ENCODE measurements at regions not wholly inside any gene's neighbourhood (a gene's known extent, or its start where the extent isn't known, plus 50 kb on each side); places are given as distances from the start of the nearest gene placed in this dataset.

- no peaks in the 10 kb centered on the region for H3K36me3 ChIP-seq (ENCODE audit: insufficient read depth in 1 of 2, low read depth in 1 of 2)
- DNase-seq (no peak), ATAC-seq (no peak)
- no peaks in the 10 kb centered on the region for H3K27me3 ChIP-seq (ENCODE audit: insufficient read depth in 3 of 3, low read length in 2 of 3)
- H3K4me1 ChIP-seq: no peaks in the 10 kb centered on the region
- TF ChIP-seq CTCF (IDR thresholded peaks at IDR 0.05): no peak
- H3K27ac ChIP-seq: no peak overlapping the region
- no peaks in the 10 kb centered on the region for H3K9me3 ChIP-seq
- intact Hi-C loops (cut with DNase I): no loop called here
- H3K4me3 ChIP-seq: no peak overlapping the region
- 35 to 74% (median 58%) methylated on average over 2 of the region's 2 CpGs for WGBS, 3 donors
These were observed 560.4 kb downstream of the IPMK start for GRCh38 chr10:57707300-57707658.

GRCh38 chr10:57706576-57707299 is 561.0 kb downstream of the IPMK start:
- Histone ChIP-seq H3K9me3 (no peaks in the 10 kb centered on the region), H3K27ac (no peak overlapping the region), H3K36me3 (ENCODE audit: insufficient read depth in 1 of 2, low read depth in 1 of 2) (no peaks in the 10 kb centered on the region), H3K27me3 (ENCODE audit: insufficient read depth in 3 of 3, low read length in 2 of 3) (no peaks in the 10 kb centered on the region), H3K4me1 (no peaks in the 10 kb centered on the region), H3K4me3 (no peak overlapping the region)
- no peak for TF ChIP-seq CTCF (IDR thresholded peaks at IDR 0.05)
- DNase-seq (peak in 1 of 2 donors; percentile 6), ATAC-seq (no peak)
- 70 to 74% (median 73%) methylated on average over 5 of the region's 5 CpGs for WGBS, 3 donors
- intact Hi-C loops (cut with DNase I): no loop called here

- DNase-seq (no peak), ATAC-seq (no peak)
- intact Hi-C loops (cut with DNase I): no loop called here
- Histone ChIP-seq H3K27me3 (ENCODE audit: insufficient read depth in 3 of 3, low read length in 2 of 3) (no peaks in the 10 kb centered on the region), H3K4me3 (no peak overlapping the region), H3K4me1 (no peaks in the 10 kb centered on the region), H3K27ac (no peak overlapping the region), H3K36me3 (ENCODE audit: insufficient read depth in 1 of 2, low read depth in 1 of 2) (no peaks in the 10 kb centered on the region), H3K9me3 (no peaks in the 10 kb centered on the region)
- WGBS, 3 donors: 41 to 57% (median 42%) methylated on average over 1 of the region's 1 CpG
- TF ChIP-seq CTCF (IDR thresholded peaks at IDR 0.05): no peak
These were observed 561.7 kb downstream of the IPMK start for GRCh38 chr10:57706016-57706415.

GRCh38 chr10:57699944-57700343 is 567.8 kb downstream of the IPMK start:
- no peaks in the 10 kb centered on the region for H3K9me3 ChIP-seq
- H3K4me3 ChIP-seq: no peak overlapping the region
- DNase-seq (no peak), ATAC-seq (no peak)
- no peaks in the 10 kb centered on the region for H3K36me3 ChIP-seq (ENCODE audit: insufficient read depth in 1 of 2, low read depth in 1 of 2)
- no peaks in the 10 kb centered on the region for H3K27me3 ChIP-seq (ENCODE audit: insufficient read depth in 3 of 3, low read length in 2 of 3)
- no peaks in the 10 kb centered on the region for H3K4me1 ChIP-seq
- 25 to 29% (median 27%) methylated on average over 1 of the region's 1 CpG for WGBS, 3 donors
- no peak overlapping the region for H3K27ac ChIP-seq
- intact Hi-C loops (cut with DNase I): no loop called here
- TF ChIP-seq CTCF (IDR thresholded peaks at IDR 0.05): no peak

- 75 to 84% (median 79%) methylated on average over 1 of the region's 1 CpG for WGBS, 3 donors
- H3K4me3 ChIP-seq: no peak overlapping the region
- H3K27me3 ChIP-seq (ENCODE audit: insufficient read depth in 3 of 3, low read length in 2 of 3): no peaks in the 10 kb centered on the region
- no peaks in the 10 kb centered on the region for H3K4me1 ChIP-seq
- H3K27ac ChIP-seq: no peak overlapping the region
- H3K36me3 ChIP-seq (ENCODE audit: insufficient read depth in 1 of 2, low read depth in 1 of 2): no peaks in the 10 kb centered on the region
- no peaks in the 10 kb centered on the region for H3K9me3 ChIP-seq
- ATAC-seq: no peak
- no peak for TF ChIP-seq CTCF (IDR thresholded peaks at IDR 0.05)
- no peak for DNase-seq
- intact Hi-C loops (cut with DNase I): no loop called here
These were observed 571.1 kb downstream of the IPMK start for GRCh38 chr10:57696641-57697040.
